ENCODE measurements at regions not wholly inside any gene's neighbourhood (a gene's known extent, or its start where the extent isn't known, plus 50 kb on each side); places are given as distances from the start of the nearest gene placed in this dataset.

- no peak for ATAC-seq (ENCODE audit: low FRiP score)
- DNase-seq (ENCODE audit: low spot score): no peak
- TF ChIP-seq CTCF (IDR thresholded peaks at IDR 0.05): no peak
These were observed 909.7 kb downstream of the EPHA4 start for GRCh38 chr2:220662431-220662830.

- ATAC-seq (ENCODE audit: low FRiP score) (no peak), DNase-seq (ENCODE audit: low spot score) (no peak)
- no peak for TF ChIP-seq CTCF (IDR thresholded peaks at IDR 0.05)
These were observed 909.0 kb downstream of the EPHA4 start for GRCh38 chr2:220663065-220663464.

GRCh38 chr2:220664272-220665107, 907.6 kb downstream of the EPHA4 start:
- no peak for DNase-seq (ENCODE audit: low spot score)
- no peak for TF ChIP-seq CTCF (IDR thresholded peaks at IDR 0.05)
- peak; percentile 54 for ATAC-seq (ENCODE audit: low FRiP score)

- DNase-seq (ENCODE audit: low spot score): no peak
- ATAC-seq (ENCODE audit: low FRiP score): no peak
- no peak for TF ChIP-seq CTCF (IDR thresholded peaks at IDR 0.05)
These were observed 907.0 kb downstream of the EPHA4 start for GRCh38 chr2:220665108-220665471.

- no peak for TF ChIP-seq CTCF (IDR thresholded peaks at IDR 0.05)
- ATAC-seq (ENCODE audit: low FRiP score) (no peak), DNase-seq (ENCODE audit: low spot score) (no peak)
These were observed 902.8 kb downstream of the EPHA4 start for GRCh38 chr2:220669324-220669723.

- no peak for TF ChIP-seq CTCF (IDR thresholded peaks at IDR 0.05)
- DNase-seq (ENCODE audit: low spot score) (no peak), ATAC-seq (ENCODE audit: low FRiP score) (no peak)
These were observed 901.6 kb downstream of the EPHA4 start for GRCh38 chr2:220670511-220670910.

All from omental fat pad (tissue), 3 donors.